GM18508 (cell line): ENCODE measurements at regions not wholly inside any gene's neighbourhood (a gene's known extent, or its start where the extent isn't known, plus 50 kb on each side); places are given as distances from the start of the nearest gene placed in this dataset.
"Not testable (repeated sequence)": the region's sequence is repeated elsewhere in the genome, so short reads cannot be mapped to it uniquely, and the experiment has no call there.

Source experiments
- ATAC-seq: cut with Tn5 transposase; IDR thresholded peaks from one replicate; pipeline ENCODE4 v1.9.1; 2021; ENCODE audit warnings: moderate number of reproducible peaks; ENCODE audit not compliant: insufficient read depth, unreplicated experiment

DNA sequence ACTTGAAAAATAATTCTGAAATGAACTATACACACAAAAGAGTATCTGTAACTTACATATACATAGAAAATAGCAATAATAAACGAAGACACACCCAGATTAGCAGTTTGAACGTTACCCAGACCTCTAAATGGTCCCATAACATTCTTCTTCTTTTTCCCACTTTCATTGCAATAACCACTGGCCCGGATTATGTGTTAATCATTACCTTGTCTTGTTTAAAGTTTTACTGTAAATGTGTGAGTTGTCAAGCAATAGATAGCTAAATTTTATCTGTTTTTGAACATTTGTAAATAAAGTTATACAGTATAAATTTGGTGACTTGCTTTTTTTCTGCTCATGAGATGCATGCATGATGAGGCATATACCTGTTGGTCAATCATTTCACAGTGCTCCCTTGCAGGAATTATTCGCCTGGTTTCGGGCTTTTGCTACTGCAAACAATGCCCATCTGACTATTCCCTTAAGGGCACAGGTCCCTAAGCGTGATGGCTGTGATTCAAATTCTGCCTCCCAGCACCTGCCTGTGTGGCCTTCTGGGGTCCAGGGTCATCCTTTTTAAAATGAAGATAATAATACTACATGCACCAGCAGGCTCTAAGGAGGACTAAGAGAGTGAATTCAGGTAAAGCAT is 66.1 kb downstream of the GADD45G start:
- ATAC-seq, result no peak

GRCh38 chr9:89674667-89675057 is 69.8 kb downstream of the GADD45G start:
- no peak for ATAC-seq

GRCh38 chr9:89675058-89675742 is 70.4 kb downstream of the GADD45G start:
- ATAC-seq, result no peak

DNA sequence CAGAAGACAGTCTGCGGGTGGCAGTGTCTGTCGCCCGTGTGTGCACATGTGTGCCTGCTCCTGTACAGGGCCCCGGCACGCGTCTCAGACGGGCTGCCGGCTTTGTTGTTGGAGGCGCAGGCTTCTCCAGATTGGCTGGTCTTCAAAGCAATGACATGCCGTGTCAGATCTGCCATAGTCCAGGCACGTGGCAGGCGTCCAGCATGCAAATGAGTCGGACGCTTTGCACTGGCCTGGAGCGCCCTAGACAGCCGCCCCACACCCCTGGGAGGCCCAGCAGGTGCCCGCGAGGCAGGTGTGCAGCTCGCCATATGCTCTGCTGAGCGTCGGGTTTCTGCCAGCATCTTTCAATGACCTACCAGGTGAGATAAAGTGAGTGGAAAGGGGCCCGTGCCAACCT is 71.5 kb downstream of the GADD45G start:
- ATAC-seq, result no peak

DNA sequence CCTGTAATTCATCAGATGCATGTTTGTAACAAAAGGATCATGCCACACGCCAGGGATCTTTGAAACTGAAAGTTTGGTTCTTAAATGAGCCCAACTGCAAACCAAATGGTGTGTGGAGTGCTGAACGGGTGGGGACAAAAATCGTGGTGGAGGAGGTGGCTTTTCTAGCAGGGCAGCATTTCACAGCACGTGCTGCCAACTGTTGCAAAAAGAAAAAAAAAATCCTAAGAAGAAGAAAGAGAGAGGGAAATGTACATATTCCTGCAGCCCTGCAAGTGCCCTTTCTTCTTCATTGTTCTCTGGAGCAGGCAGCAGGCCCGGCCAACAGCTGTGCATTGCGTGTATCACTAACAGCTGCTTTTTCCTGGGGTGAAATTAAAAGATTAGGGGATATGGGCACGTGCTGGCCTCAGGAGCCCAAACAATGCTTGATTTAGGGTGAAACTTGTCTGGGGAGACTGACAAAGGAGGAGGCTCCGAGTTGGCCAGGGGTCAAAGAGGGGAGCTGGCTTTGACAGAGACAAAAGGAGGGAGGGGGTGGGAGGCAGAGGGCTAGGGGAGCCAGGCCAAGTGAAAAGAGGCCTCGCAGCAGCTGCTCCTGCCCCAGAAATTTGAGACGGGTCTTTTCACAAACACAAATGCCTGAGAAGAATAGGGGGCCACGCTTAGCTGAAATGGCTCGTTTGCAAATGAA is 73.0 kb downstream of the GADD45G start:
- ATAC-seq, result no peak

DNA sequence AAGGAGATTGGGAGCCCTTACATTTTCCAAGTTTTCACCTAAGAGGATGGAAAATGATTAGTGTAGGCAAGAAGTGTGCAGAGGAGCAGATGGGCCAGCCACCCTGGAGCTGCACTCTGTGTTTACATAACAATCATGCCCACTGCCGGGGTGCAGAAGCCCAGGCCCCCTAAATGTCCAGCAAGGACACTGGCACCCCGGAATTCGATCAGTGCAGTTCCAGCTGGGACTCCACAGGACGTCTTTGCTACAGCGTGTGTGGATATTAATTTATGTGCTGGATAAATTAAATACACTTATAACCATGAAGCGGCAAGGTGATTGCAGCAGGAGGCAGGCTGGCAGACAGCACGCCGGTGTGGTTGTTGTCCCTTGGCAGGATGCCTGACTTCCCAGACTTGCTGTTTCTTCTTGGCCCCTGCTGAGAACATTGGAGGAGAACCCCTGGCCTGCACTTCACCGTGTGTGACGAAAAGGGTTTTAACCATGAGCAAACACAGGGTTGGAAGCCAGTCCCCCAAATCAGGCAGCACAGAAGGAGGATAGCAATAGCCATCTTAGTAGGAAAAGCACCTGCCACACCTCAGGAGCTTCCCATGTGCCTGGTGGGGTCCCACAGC is 73.7 kb downstream of the GADD45G start:
- ATAC-seq, result no peak

- no peak for ATAC-seq
Measured at GRCh38 chr9:89679016-89679415, 74.2 kb downstream of the GADD45G start.

DNA sequence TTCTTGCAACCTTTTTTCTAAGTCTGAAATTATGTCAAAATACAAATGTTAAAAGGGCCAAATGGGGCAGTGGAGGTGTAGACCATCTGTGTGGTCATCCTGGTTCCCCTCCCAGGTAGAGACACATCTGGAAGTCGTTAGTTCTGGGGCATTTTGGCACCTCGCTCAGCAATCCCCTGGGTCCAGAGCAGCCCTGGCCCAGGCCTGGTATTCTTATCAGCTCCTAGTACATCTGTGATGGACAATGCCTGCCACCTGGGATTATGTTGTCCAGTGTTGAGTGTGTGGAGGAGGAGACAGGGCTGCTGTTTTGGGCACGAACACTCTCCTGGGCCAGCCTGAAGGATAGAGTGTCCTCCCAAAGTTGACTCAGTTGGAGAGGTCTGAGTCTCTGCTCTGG is 74.8 kb downstream of the GADD45G start:
- ATAC-seq, result no peak

DNA sequence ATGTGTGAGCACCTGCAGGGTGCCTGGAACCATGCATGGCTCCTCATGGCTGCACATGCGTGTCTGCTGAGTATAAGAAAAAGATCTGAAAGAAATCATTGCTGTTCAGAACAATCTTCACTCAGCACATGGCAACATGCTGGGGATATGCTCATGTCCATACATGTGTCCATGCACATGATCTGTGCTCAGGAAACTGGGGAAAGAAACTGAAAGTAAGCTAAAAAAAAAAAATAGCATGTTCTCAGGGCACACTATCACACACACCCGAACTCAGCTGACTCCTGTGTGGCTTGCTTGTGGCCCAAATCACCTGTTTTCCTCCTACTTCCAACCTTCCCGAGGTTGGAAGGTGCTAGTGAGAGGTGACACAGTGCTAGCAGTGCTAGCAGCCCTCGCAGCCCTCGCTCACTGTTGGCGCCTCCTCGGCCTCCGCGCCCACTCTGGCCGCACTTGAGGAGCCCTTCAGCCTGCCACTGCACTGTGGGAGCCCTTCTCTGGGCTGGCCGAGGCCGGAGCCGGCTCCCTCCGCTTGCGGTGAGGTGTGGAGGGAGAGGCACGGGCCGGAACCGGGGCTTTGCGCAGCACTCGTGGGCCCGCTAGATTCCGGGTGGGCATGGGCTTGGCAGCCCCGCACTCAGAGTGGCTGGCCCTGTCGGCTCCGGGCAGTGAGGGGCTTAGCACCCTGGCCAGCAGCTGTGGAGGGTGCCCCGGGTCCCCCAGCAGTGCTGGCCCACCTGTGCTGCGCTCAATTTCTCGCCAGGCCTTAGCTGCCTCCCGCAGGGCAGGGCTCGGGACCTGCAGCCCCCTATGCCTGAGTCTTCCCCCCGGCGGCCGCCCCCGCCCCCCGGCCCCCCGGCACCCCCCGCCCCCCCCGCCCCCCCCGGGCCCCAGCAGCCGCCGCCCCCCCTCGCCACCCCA is 76.0 kb downstream of the GADD45G start:
- ATAC-seq, result no peak

DNA sequence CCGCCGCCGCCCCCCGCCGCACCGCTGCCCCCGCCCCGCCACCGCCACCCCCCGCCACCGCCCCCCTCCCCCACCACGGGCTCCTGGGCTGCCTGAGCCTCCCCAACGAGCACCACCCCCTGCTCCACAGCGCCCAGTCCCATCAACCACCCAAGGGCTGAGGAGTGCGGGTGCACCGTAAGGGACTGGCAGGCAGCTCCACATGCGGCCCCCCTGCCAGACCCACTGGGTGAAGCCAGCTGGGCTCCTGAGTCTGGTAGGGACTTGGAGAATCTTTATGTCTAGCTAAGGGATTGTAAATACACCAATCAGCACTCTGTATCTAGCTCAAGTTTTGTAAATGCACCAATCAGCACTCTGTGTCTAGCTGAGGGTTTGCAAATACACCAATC is 76.7 kb downstream of the GADD45G start:
- ATAC-seq, result not testable (repeated sequence)

DNA sequence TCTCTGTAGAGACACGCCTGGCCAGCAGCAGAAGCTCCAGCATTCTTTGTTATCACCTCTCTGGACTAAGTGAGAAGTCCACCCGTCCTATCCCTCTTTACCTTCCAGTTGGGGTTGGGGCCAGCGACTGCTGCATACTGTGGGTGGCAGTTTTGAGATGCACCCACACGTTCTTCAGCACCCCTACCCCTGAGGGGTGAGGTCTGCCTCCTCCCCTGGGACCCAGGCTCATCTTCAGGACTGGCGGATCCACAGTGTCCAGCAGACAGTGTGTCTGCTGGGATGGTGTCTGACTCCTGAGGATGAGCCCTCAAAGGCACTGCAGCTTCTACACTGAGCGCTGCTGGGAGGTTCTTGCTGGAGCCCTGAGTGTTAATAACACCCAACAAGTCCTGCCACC is 78.8 kb downstream of the GADD45G start:
- no peak for ATAC-seq

- no peak for ATAC-seq
Measured at GRCh38 chr9:89684218-89684617, 79.4 kb downstream of the GADD45G start.

DNA sequence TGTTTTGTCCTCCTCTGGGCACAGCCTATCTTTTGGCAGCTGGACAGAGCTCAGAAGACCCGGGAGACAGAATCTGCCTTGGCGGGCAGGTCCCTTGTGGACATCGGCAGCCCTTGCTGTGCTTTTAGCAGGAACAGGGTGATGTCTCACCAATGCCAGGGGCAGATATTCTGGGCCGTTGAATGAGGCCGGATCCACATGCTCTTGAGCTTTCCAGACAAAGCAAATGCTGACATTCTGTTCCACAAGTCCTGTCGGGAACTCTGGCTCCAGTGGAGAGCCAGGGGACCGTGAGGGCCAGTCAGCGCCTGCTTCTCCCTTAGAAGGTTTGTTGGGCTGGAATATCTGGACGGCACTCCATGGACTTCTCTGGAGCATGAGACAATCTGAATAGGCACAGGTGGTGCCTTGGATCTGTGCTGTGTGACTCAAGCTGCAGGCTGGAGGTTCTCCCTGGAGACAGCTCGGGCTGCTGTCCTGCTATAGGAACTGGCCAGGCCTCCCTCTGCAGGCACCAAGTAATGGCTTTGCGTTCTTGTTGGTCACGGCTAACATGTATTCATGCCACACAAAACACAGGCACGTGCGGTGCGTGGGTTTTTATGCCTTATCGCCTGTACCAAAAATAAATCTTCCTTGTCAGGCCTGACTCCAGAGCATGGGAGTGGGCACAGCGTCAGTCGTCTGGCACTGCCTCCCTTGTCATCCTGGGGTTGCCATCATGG is 80.3 kb downstream of the GADD45G start:
- ATAC-seq, result no peak

GRCh38 chr9:89685698-89686097 is 80.9 kb downstream of the GADD45G start:
- ATAC-seq, result no peak

DNA sequence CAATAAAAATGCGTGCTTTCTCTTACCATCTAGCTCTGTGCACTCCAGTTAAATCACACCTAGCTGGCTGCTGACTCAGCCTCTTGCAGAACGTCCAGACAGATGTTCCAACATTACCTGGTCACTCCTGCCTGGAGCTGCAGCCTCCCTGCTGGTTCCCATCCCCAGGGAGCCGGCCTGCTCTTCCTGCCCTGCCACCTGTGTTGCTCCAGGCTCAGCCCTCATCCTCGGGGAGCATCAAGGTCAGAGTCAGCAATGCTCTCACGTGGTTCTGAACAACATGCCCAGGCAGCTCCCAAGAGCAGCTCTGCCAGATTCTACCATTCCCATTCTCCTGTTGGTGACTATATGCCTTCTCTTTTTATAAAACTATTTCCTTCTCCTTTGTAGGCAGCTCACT is 81.3 kb downstream of the GADD45G start:
- no peak for ATAC-seq

GRCh38 chr9:89686621-89687020 is 81.8 kb downstream of the GADD45G start:
- no peak for ATAC-seq

DNA sequence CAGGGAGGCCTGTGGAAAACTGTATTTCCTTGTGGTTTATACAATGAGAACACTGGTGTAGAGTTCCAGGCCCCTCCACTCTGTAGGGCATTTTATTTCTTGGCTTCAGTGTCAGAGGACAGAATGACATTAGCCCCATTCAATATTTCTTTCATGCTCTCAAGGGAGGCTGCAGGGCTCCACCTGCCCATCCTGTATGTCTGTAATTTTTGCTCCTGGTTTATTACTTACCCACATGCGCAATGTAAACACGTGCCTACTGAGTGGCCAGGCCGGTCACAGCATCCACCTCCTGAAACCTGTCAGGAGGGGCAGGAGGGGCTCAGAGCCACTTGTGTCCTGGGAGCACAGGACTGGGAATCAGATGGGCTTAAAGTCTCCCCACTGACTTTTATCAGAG is 82.4 kb downstream of the GADD45G start:
- no peak for ATAC-seq

DNA sequence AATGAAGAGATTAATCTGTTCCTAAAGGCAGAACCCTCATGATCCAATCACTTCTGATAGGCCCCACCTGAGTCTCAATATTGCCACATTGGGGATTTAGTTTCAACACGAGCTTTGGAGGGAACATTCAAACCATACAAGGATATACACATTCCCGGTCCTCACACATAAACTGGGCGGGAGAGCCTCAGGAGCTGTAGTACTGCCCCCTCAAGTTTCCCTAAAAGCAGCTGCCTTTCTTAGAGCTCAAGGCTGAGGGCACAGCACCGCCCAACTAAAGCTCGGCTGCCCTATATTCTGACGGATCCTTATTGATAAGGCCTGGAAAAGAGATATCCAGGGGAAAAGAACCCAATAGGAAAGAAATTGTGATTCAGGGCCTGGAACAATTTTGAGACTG is 83.0 kb downstream of the GADD45G start:
- ATAC-seq, result no peak

GRCh38 chr9:89689321-89689720 is 84.5 kb downstream of the GADD45G start:
- not testable (repeated sequence) for ATAC-seq
